Astrocyte (in vitro differentiated cells and primary cell): ENCODE measurements at regions not wholly inside any gene's neighbourhood (a gene's known extent, or its start where the extent isn't known, plus 50 kb on each side); places are given as distances from the start of the nearest gene placed in this dataset.

Source experiments
- CTCF ChIP-seq: IDR thresholded peaks from 2 replicates; pipeline ENCODE4 v1.5.1; 2011; ENCODE audit warnings: low read depth, mild to moderate bottlenecking, inconsistent platforms, low read length, moderate library complexity; ENCODE audit not compliant: insufficient read depth
- EZH2 ChIP-seq: IDR thresholded peaks from 2 replicates; pipeline ENCODE4 v1.6.1; 2012; ENCODE audit warnings: mild to moderate bottlenecking, low read length, inconsistent platforms; ENCODE audit not compliant: insufficient read depth

DNA sequence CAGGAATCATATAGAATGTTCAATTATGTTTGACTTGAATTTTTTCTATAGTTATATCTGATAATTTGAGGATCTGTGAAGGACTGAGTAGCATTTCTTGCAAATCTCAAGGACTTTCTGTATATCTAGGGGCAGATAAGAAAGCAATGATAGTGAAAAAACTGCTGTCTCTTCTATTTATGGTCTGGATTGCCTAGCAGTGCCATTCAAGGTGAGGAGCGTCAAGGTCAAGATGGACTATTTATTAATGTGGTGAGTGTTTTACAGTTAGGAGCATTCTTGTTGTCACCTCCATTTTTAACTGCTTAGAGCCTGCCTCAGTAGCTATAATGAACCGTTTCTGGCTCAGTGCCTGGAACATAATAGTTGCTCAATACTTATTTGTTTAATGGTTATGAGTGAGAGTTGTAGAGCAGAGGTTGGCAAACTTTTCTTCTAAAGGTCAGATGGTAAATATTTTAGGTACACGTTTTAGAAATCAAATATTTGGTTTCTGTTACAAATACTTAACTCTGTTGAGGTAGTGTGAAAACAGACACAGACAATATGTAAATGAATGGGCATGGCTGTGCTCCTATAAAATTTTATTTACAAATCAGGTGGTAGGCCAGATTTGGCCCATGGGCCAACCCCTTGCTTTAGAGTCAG lies 523.2 kb upstream of the IGFBP7 start:
- TF ChIP-seq CTCF: no peak
- no peak for TF ChIP-seq EZH2
